GM21786 (cell line): ENCODE measurements at regions not wholly inside any gene's neighbourhood (a gene's known extent, or its start where the extent isn't known, plus 50 kb on each side); places are given as distances from the start of the nearest gene placed in this dataset.

Experiments used
- ATAC-seq: cut with Tn5 transposase; IDR thresholded peaks from one replicate; pipeline ENCODE4 v1.9.1; 2021; ENCODE audit not compliant: unreplicated experiment

DNA sequence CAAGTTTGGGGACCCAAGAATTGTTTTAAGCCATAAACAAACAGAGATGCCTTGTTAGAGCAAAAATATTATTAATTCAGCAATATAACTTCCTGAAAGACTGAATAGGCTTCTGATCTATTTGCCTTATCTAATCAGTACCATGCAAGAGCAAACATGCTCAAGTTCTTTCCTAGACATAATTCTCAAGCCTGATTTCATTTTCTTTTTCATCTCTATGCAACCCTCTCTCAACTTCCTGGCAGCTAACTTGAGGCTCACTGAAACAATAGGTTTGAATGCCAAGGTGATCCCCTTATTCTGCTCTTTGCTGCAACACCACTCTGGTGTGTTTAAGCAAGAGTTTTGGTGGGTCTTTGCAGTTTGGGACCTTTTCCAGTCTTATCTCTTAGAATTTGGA is 230.9 kb upstream of the CD96 start:
- ATAC-seq: no peak

DNA sequence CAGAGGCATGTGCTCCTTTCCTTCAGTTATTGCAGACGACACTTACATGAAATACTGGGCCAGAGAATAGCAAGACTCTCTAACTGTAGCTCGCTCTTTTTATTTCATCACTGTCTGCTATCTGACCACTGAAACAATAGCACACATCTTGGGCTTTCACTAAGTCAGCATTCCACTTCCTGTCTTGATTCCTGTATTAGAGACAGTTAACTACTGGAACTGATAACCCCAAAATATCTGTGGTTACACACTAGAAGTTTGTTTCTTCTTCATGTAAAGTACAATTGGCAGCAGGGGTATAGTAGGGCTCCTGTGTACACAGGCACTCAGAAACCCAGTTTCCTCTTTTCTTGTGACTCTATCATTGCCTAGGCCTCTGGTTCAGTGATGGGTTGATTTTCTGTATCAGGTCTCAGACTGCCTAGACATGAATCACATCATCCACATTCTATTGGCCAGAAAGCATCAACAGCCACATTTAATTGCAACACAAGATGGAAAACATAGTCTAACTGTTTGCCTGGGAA is 230.2 kb upstream of the CD96 start:
- ATAC-seq: peak; percentile 88

DNA sequence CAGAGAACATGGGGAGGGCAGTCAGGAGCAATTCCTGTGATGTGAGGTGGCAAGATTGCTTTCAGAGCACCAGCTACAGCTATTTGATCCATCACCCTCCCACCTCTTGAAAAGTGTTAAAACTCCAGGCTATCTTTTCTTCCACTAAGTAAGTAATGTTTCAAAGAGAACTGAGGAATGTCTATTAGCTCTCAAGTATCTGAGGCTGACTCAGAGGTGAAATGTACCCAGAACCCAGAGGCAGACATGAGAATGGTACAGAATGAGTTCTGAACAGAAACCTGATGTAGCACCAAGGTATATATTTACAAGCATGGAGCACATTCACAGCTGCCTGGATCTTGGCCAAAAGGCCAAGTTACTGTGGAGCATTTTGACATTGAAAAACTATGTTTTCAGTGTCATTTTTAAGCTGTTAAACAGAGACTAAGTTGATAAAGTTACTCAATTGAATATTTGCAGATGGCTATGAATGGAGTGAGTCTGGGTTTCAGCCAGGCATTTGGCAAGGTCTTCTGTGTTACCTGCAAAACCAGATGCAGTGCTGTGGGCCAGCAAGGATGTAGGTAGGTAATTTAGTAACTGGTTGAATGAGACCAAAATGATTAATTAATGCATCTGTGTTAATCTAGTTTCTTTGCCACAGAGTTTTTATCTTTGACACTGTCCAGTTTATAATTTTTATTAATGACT is 227.7 kb upstream of the CD96 start:
- ATAC-seq: no peak

DNA sequence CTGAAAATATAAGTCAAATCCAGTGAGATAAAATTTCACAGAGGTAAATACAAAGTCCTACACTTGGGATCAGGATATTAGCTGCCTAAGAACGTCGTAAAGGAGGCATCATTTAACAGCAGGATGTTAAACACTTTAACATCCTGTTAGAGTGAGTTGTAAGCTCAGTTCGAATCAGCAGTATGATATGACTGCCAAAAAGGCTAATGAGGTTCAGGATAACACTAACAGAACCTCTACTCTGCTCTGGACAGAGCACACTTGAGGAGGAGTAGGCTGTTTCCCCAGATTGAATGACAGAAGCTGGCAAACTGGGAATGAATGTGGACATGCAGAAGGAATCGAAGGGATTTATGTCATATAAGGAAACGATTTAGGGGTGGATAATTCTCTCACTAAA is 227.1 kb upstream of the CD96 start:
- ATAC-seq: no peak

DNA sequence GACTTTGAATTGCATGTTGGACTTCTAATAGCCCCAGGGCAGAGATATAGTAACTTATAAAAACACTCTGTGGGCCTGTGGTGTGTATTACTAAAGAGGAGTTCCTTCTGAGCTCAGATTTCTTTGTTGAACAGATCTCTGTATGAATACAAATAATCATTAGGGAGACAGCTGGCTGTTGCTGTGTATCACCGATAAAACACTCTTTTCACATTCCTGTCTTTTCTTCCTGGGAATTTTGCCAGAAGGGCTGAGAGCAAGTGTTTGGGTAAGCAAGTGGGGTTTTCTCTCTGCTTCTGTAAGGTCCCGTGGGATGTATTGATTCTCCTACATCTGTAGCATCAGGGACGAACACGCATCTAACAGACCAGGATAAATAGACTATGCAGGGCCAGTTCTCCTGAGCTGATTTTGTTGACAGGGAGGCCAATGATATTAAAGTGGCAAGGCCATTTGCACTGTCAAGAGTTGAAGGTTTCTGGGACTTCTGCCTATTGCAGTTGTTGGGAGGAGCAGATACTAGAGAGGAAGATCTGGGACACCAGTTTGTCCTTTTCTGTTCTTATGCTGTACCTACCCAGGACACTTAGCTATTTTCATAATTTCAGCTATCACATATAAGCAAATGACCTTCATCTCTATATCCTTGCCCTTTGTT is 225.9 kb upstream of the CD96 start:
- no peak for ATAC-seq

DNA sequence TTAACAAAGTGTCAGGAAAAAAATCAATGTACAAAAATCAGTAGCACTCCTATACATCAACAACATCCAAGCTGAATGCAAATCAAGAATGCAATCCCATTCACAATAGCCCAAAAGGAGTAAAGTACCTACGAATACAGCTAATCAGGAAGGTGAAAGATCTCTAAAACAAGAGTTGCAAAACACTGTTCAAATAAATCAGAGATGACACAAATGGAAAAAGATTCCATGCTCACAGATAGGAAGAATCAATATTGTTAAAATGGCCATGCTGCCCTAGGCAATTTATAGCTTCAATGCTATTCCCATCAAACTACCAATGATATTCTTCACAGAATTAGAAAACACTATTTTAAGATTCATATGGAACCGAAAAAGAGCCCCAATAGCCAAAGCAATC is 223.7 kb upstream of the CD96 start:
- ATAC-seq: no peak

DNA sequence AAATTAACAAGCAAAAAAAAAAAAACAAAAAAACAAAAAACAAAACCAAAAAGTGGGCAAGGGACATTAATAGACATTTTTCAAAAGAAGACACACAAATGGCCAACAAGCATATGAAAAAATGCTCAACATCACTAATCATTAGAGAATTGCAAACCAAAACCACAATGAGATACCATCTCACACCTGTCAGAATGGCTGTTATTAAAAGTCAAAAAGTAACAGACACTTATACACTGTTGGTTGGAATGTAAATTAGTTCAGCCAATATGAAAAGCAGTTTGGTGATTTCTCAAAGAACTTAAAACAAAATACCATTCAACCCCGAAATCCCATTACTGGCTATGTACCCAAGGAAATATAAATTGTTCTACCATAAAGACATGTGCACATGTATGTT is 222.4 kb upstream of the CD96 start:
- ATAC-seq: no peak

DNA sequence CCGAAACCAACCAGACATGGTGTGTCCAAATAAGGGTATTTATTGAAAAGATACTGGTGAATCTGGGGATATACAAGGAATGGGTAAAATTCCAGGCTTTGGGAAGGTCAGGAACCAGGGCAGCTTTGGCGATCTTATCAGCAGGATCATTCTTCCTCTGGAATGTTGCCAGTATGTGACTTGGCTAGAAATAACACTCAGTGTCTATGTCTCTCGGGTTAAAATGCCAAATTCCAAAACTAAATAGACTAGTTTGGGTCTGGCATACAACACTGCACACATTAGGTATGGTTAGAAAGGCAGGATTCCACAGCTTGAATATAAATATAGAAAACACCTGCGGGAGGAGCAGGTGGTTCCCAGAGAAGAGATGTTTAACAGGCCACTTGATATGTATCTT is 220.2 kb upstream of the CD96 start:
- ATAC-seq: no peak

DNA sequence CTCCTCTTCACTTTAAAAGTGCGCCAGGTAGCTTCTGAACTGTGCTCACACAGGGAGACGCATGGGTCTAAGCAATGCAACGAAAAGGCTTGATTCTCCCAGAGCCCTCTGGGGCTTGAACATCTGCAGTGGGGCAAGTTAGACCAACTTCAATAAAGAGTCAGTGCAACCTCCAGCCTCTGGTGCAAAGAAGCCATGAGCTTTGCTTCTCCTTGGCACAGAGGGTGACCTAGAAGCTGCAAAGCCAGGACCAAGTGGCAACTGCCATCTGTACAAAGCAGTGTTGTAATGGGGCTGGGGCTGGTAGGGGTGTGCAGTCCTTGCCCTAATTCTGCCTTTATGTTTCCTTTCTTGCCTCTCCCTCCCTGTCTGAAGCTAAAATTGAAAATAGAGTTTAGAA is 219.0 kb upstream of the CD96 start:
- no peak for ATAC-seq

DNA sequence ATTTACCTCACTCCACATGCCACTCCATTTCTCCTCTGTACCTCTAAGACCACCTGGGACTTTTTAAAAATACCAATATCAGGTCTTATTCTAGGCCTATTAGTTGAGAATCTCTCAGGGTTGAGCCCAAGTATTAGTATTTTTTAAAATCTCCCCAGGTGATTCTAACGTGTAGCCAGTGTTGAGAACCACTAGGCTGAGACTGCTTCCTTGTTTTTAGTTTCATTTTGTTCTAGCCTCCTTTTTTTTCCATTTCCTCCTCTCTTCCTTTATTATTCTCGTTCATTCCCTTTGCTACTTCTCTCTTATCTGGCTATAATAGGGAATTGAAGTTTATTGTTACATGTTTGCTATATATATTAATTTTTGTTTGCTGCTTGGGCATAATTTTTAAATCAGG is 217.8 kb upstream of the CD96 start:
- no peak for ATAC-seq

DNA sequence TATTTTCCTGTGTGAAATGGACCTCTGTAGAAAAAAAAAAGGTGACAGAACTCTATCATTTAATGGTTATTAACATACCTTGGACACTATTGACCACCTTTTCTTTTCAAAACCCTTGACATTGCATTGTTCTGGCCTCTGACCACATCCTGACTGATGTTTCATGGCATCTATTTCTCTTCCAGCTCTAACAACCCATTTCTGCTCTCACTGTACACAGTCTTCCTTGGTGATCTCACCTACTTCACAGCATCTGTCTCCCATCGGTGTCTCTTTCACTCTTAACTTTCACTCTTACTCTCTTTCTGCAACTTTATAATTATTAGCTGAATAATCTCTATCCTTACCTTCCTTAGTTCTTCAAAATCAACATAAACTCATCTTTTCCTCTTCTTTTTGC is 217.4 kb upstream of the CD96 start:
- peak; percentile 54 for ATAC-seq

DNA sequence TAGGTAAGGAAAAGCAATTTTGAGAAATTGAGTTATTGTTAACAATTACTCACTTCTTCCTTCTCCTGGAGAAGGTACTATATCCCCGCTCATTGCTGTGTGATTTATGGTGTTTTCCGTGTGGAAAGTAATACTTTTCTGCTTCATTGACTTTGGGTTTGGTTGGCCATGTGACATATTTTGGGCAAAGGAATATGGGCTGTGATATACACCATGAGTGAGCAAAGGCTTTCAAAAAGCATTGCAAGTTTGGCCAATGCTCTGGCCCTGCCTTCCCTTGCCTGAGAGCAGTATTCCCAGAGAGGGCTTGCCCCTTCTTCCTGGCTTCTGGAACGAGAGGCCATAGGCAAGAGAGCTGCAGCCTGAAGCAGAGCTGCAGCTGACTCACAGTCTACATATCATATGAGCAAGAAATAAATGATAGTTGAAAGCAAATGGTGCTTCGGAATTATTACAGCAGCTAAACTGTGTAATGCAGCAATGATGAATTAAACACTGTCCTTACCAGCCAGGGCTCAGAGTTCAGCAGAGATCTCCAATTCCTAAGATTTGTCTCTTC is 216.8 kb upstream of the CD96 start:
- ATAC-seq: no peak

DNA sequence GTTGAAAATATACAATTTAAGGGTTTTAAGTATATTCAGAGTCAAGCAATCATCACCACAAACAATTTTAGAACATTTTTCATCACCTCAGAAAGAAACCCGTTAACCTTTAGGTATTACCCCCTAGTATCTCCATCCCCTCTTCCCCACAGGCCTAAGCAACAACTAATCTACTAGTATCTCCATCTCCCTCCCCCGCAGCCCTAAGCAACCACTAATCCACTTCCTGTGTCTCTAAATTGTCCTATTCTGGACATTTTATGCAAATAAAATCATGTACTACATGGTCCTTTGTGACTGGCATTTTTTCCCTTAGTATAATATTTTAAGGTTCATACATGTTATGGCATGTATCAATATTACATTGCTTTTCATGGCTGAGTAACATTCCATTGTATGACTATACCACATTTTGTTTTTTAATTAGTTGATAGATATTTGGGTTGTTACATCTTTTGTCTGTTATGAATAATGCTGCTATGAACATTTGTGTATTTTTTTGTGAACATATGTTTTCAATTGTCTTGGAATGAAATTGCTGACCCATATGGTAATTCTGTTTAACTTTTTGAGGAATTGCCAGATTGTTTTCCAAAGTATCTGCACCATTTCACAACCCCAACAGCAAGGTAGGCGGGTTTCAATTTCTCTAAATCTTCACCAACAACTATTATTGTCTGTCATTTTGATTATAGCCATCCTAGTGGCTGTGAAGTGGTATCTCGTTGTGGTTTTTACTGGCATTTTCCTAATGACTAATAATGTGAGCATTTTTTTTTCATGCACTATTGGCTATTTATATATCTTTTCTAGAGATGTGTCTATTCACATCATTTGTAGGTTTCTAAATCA is 215.6 kb upstream of the CD96 start:
- no peak for ATAC-seq

DNA sequence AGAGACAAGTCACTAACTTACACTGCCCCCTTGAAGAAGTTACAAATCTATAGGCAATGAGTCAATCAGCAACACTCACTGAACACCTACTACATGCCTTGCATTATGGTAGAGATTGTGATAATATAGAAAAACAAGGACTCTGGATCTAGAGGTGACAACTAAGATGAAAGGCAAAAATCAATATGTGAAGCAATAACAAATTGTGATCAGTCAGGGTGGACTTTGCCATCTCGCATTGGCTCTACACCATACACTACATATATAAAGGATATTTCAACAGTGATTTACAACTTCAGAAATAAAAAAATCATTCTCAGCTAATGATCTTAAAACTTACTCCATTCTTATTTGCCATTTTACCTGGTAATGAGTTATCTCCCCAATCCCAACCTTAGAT is 210.7 kb upstream of the CD96 start:
- ATAC-seq: no peak

DNA sequence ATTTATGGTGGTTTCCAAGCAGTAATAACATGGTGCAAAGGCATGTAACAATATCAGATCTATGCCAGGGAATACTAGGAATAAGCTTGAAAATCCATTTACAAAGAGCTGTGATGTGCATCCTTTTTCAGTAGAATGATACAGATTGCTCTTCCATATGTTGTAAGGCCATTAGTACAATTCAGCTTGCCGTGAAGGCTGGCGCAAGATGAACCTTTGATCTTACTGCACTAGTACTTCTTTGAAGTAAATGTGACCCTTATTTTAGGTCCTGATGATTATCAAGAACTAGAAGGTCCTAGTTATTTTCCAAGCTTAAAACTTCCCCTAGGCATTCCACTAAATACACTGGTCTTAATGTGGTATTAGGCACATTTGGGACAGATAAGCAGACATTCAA is 210.1 kb upstream of the CD96 start:
- no peak for ATAC-seq

DNA sequence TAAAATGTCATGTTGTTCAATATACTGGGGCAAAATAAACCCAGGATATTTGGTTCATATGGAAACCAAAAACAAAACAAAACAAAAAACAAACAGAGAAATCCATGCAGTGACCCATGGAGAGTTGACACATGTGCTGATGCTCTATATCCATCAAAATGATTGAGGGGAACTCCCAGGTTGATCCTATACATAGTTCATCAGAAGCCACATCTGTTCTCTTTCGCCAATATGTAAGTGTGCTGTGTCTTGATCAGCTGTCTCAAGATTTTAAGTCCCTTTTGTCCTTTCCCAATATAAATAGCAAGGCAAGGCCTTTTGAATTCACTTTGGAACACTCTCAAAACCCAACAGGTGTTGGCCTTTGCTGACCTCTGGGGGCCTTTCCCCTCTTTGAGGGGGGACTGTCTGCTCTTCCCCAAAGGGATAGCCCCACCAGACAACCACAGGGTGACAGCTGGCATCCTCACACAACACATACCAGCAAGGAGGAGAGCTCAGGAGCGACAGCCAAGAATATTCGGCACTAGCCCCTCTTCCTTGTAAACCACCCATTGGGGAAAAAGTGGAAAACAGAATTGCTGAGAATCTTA is 209.4 kb upstream of the CD96 start:
- ATAC-seq: no peak

DNA sequence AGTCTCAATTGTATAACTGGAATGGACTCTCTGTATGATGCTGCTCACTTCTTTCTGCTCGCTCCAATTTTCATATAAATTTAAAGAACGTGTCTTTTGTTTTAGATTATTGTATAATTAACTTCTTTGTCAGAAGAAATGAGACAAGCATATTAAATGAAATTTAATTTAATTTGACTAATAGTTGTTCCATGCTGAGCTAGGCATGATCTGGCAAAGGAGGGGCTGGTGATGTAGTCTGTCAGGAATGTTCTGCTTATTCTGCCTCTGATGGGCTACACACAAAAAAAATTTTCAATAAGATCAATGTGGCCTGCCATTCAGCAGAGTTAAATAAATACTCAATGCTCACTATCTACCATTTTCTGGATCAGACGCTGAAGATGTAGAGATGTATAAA is 208.4 kb upstream of the CD96 start:
- no peak for ATAC-seq

DNA sequence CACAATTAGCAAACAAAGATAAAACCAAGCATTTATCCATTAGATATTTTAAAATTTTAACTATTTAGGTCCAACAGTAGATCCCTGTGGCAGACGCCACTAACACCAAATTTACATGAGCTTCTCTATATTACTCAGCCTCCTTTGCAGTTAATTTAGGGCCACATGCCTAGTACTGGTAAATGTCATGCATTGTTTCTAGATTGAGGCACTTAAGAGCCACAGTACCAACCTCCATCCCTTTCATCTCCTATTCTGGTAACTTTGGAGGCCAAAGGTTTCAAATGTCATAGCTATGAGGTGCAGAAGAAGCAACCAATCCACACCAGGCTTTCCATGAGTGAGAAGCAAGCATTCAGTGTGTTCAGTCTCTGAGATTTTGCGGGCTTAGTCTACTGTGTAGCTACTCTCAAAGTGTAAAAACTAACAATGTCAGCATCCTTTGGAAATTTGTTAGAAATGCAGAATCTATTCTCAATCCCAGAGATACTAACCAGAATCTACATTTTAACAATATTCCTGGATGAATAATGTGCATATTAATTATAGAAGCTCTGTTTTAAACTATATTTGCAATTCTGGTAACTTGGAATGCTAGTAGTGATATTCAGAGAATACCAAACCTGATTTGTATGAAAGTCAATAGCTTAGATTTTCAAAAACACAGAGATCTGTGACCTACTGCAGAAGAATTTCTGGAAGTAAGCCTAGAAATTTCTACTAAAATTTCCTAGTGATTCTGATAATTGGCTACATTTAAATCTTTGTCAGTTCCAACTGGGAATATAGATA is 206.3 kb upstream of the CD96 start:
- ATAC-seq: no peak

DNA sequence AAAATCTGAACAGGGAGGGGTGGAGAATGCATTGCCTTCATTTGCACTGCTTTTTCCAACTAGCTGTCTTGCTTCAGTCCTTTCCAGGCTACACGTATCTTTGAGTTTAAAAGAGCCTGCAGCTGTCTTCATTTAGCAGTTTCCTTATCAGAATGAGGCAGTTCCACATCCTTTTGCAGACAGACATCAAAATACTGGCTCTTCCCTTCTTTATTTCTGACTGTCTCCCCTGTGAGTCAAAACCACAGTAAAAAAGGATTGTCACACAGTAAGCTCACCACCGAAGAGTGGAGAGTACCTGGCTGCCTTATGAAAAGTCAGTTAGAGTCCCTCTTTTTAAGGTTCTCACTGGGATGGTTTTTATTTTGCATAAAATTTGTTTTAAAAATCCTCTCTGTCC is 205.5 kb upstream of the CD96 start:
- no peak for ATAC-seq

DNA sequence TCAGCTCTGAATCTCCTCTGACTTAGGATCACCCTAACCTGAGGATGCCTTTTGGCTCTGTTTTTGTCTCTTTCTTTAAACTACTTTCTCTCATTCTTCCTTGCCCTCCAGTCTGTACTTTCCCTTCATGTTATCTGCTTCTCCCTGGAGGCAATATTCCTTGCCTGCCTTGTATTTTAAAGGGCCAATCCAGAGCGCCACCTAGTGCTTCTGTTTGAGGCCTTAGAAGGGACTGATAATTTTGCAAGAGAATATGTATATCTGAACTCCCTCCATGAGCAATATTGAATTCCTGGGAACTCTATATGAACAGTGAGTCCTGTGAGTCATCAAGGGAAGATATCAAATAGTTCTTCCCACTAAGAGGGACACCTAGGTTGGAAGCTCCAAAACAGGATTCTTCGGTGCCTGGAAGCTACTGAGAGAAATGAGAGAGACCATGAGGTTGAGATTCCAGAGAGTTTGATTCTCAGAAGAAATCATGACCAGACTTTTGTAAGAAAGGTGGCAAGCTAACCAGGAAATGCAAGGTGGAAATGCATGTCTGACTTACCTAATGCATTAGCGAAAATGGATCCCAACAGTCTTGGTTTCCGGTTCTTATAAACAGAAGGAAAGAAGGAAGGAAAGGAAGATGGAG is 203.8 kb upstream of the CD96 start:
- no peak for ATAC-seq
